ENCODE measurements at regions not wholly inside any gene's neighbourhood (a gene's known extent, or its start where the extent isn't known, plus 50 kb on each side); places are given as distances from the start of the nearest gene placed in this dataset.

DNA sequence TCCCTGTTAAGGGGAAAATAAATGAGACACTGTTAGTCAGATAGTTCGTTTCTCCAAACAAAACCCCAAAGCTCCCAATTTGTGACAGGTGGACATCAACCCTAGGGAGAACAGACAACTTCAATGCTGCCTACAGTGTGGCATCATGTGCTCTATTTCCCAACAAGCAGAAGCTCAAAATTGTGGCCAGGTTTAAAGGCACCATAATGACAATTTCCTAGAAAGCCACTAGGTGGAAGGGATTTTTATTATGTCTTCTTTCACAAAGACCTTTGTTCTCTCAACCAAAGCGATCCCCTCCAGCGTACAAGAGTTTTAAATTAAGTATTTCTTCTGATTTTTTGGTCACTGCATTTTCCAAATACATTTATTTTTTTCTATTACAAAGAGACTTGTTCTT is 88.0 kb upstream of the MBIP start:
- DNase-seq = no peak

DNA sequence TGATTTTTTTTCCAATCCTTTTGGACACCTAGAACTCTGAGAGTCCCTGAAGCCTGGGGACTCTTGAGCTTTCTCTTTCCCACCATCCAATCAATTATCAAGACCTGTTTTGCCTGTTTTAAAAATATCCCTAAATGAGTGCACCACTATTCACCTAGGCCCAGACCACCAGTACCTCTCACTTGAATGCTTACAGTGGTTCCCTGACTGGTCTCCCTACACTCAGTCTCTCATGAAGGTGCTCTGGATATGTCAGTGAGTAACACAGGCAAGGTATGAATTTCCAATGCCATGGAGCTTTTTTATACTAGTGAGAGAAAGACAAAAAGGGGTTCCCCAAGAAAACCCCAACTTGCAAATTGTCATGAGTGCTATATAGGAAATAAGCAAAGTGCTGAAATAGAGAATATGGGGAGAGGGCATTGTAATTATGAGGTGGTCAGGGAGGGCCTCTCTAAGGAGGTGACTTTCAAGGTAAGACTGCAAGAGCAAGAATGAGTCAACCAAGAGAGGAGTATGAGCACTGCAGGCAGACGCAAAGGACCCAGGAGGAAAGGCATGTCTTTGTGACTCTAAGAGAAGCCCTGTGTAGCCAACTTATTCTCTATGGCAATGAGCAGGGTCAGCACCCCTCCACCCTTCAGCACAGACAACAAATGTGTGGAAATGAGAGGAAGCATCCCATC is 85.3 kb upstream of the MBIP start:
- no peak for DNase-seq

- DNase-seq = no peak
Observed at GRCh38 chr14:36402867-36403266, 82.4 kb upstream of the MBIP start.

- no peak for DNase-seq
Observed at GRCh38 chr14:36398463-36399291, 78.2 kb upstream of the MBIP start.

- DNase-seq = no peak
Observed at GRCh38 chr14:36397357-36397756, 76.9 kb upstream of the MBIP start.

- no peak for DNase-seq
Observed at GRCh38 chr14:36396798-36397197, 76.4 kb upstream of the MBIP start.

DNA sequence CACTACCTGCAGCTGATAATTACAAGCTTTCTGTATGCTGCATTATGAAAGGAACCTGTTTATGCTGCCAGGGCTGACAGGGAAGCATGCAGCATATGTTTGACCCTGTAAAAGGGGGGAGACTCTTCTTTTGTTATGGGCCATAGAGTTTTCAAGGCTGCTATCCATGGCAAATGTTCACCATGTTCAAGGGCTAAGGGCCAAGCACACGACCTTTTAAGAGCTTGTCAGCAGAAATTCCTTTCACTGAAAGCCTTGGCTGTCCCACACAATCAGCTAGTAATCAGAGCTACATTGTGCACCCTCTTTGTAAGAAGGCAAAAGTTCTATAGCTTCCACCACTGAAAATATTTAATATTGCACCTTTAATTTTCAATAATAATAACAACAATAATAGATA is 74.2 kb upstream of the MBIP start:
- DNase-seq = no peak

DNA sequence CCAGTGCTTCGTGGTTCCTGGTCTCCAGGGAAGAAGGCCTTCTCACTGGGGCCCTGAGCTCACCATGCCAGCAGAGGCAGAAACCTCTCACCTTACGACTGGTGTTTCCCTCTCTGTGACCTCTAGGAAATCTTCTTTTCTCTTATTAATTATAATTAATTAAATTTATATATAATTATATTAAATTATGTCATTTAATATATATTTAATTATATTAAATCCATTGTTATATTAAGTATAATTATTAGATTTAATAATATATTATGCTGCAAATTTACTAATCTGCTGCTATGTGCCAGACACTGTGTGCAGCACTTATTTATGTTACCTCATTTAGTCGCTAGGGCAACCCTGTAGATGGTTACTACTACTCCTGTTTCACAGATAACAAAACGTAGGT is 70.3 kb upstream of the MBIP start:
- DNase-seq = no peak

- DNase-seq = no peak
Observed at GRCh38 chr14:36383767-36384431, 63.5 kb upstream of the MBIP start.

DNA sequence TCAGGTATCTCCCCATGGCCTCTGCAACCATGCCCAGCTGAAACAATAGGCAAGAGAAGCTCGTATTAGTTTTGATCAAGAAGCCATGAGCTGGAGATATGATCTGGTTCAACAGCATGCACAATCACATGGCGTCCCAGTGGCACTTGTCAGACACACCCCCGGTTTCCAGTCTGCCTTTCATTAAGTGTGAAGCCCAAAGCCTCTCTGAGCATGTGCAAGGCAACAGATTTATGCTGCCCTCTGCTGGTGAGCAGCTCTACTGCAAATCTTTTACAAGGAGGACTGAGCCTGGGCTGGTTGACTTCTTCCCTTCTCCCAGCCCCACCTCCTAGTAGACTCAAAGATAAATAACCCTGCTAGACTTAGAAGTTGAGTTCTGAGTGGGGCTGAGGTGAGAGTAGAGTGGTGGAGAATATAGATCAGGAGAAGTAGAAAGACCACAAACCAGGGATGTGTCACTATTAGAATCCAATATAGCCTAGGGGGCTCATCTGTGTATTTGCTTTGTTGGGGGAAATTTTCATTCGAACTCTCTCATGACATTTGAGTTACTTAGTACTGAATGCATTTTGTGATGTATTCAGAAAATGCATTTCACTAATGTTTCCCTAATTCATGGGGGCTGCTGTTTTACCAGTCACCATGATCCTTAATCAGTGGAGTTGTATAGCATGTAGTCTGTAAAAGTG is 53.7 kb upstream of the MBIP start:
- DNase-seq = peak; percentile 79
